ENCODE measurements at regions not wholly inside any gene's neighbourhood (a gene's known extent, or its start where the extent isn't known, plus 50 kb on each side); places are given as distances from the start of the nearest gene placed in this dataset.

DNA sequence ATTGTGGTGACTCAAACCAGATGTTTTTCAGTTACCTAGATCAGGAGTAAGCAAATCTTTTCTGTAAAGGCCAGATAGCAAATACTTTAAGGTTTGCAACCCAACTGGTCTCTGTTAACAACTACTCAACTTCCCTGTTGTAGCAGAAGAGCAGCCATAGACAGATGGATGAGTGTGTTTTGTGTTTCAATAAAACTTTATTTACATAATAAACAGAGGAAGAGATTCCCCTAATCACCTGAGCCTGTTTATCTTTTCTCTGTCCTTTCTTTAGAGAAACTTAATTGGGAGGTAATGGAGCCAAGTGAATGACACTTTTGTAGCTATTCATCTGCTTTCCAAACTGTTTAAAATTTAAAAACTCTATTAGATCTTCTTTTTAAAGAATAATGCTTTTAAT, 365.1 kb downstream of the IPO8 start:
- H3K4me1 ChIP-seq (ENCODE audit: control insufficient read depth, insufficient read depth, low read length): no peaks in the 10 kb centered on the region
- ATAC-seq (no peak), DNase-seq (no peak)
- no peaks in the 10 kb centered on the region for H3K36me3 ChIP-seq (ENCODE audit: control insufficient read depth, insufficient read depth, low read length)
- H3K27me3 Mint-ChIP-seq (ENCODE audit: low read depth in 2 of 2): no peaks in the 10 kb centered on the region
- no peaks in the 10 kb centered on the region for H3K27me3 ChIP-seq (ENCODE audit: control insufficient read depth, insufficient read depth, low read length)
- H3K27ac ChIP-seq (ENCODE audit: low read length): no peak overlapping the region
- no peaks in the 10 kb centered on the region for H3K9me3 Mint-ChIP-seq
- intact Hi-C loops (cut with micrococcal nuclease): no loop called here
- H3K9me3 ChIP-seq (ENCODE audit: control insufficient read depth, insufficient read depth, low read length): peaks cover 3% of the 10 kb centered on the region
- no peak overlapping the region for H3K4me3 Mint-ChIP-seq
- H3K27ac Mint-ChIP-seq: no peak overlapping the region
- no peak overlapping the region for H3K4me3 ChIP-seq (ENCODE audit: low read length)
- no peaks in the 10 kb centered on the region for H3K4me1 Mint-ChIP-seq
- H3K36me3 Mint-ChIP-seq: no peaks in the 10 kb centered on the region
- TF ChIP-seq, protein P1, sequence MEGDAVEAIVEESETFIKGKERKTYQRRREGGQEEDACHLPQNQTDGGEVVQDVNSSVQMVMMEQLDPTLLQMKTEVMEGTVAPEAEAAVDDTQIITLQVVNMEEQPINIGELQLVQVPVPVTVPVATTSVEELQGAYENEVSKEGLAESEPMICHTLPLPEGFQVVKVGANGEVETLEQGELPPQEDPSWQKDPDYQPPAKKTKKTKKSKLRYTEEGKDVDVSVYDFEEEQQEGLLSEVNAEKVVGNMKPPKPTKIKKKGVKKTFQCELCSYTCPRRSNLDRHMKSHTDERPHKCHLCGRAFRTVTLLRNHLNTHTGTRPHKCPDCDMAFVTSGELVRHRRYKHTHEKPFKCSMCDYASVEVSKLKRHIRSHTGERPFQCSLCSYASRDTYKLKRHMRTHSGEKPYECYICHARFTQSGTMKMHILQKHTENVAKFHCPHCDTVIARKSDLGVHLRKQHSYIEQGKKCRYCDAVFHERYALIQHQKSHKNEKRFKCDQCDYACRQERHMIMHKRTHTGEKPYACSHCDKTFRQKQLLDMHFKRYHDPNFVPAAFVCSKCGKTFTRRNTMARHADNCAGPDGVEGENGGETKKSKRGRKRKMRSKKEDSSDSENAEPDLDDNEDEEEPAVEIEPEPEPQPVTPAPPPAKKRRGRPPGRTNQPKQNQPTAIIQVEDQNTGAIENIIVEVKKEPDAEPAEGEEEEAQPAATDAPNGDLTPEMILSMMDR (IDR thresholded peaks at IDR 0.05): no peak

DNA sequence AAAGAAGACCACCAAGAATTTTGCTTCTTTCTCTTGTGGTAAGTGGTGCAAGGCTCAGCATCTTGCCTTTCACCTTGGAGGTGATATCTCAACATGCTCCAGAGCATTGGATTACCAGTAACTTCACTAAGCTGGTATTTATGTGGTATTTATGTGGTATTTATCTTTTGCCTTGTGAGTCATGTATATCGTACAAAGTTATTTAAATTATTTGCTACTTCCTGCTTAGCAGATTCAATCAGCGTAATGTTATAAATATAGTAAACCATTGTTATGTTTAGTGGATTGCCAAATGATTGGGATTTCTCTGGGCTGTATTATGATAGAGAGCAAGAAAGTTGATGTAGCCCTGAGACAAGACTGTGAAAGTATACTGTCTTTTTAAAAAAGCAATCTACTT, 366.4 kb downstream of the IPO8 start:
- H3K27me3 Mint-ChIP-seq (ENCODE audit: low read depth in 2 of 2): no peaks in the 10 kb centered on the region
- H3K4me1 ChIP-seq (ENCODE audit: control insufficient read depth, insufficient read depth, low read length): no peaks in the 10 kb centered on the region
- 90% methylated on average over 2 of the region's 2 CpGs for whole genome bisulfite sequencing (ENCODE audit: insufficient coverage)

DNA sequence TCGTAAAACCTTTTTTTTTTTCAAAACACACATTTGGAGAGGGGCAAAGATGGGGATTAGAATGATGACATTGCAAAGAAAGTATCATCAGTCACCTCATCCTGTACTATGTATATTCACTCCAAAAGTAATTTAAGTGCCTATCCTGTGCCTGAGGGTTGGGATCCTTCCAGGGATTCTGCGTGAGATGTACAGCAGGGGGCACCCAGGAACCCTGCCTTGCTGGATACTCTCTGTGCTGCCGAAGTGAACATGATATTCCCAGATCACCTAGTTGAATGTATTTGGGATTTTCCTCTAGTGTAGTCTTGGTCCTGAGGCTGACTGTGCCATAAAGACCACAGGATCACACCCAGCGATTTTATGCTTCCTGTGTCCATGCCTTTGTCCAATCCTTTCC, 372.7 kb downstream of the IPO8 start:
- Mint-ChIP-seq H3K27me3 (ENCODE audit: low read depth in 2 of 2) (no peaks in the 10 kb centered on the region), H3K4me1 (no peaks in the 10 kb centered on the region), H3K9me3 (peaks cover 6 to 10% of the 10 kb centered on the region in 2 donors), H3K27ac (no peak overlapping the region), H3K36me3 (no peaks in the 10 kb centered on the region), H3K4me3 (no peak overlapping the region)
- Histone ChIP-seq H3K27me3 (ENCODE audit: control insufficient read depth, insufficient read depth, low read length) (no peaks in the 10 kb centered on the region), H3K36me3 (ENCODE audit: control insufficient read depth, insufficient read depth, low read length) (no peaks in the 10 kb centered on the region), H3K9me3 (ENCODE audit: control insufficient read depth, insufficient read depth, low read length) (peaks cover 3% of the 10 kb centered on the region), H3K4me1 (ENCODE audit: control insufficient read depth, insufficient read depth, low read length) (no peaks in the 10 kb centered on the region), H3K4me3 (ENCODE audit: low read length) (no peak overlapping the region), H3K27ac (ENCODE audit: low read length) (no peak overlapping the region)
- DNase-seq (no peak), ATAC-seq (no peak)
- intact Hi-C loops (cut with micrococcal nuclease): no loop called here
- 82% methylated on average over 3 of the region's 4 CpGs for WGBS (ENCODE audit: insufficient coverage)
- TF ChIP-seq, protein P1 (IDR thresholded peaks at IDR 0.05): no peak

More for the DNA sequence above, 366.4 kb downstream of the IPO8 start:
- no peak for DNase-seq
- no peak overlapping the region for H3K27ac ChIP-seq (ENCODE audit: low read length)
- peaks cover 3% of the 10 kb centered on the region for H3K9me3 ChIP-seq (ENCODE audit: control insufficient read depth, insufficient read depth, low read length)
- TF ChIP-seq, protein P1 (IDR thresholded peaks at IDR 0.05): no peak
- Mint-ChIP-seq H3K27ac (no peak overlapping the region), H3K9me3 (peaks cover 0 to 2% of the 10 kb centered on the region in 2 donors), H3K36me3 (no peaks in the 10 kb centered on the region), H3K4me3 (no peak overlapping the region), H3K4me1 (no peaks in the 10 kb centered on the region)
- ATAC-seq: no peak
- no peak overlapping the region for H3K4me3 ChIP-seq (ENCODE audit: low read length)
- no peaks in the 10 kb centered on the region for H3K27me3 ChIP-seq (ENCODE audit: control insufficient read depth, insufficient read depth, low read length)
- intact Hi-C loops (cut with micrococcal nuclease): no loop called here
- H3K36me3 ChIP-seq (ENCODE audit: control insufficient read depth, insufficient read depth, low read length): no peaks in the 10 kb centered on the region

DNA sequence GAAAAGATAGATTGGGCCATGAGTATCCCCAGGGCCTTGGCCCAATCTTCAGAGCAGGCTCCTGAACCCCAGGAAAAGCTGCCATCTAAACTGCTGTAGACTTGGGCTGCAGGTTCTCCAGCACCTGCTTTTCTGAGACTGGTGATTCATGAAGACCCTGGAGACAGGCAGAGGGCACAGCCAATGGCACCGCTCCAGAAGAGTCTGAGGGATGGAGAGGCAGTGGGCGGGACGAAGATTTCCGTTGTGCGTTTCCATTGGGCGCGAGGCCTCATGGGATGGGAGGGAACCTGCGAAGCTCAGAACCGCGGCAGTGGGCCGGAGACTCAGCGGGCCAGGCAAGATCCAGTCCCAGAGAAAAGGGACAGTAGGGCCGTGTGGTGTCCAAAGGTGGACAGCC, 375.1 kb downstream of the IPO8 start:
- DNase-seq (no peak), ATAC-seq (no peak)
- Histone ChIP-seq H3K36me3 (ENCODE audit: control insufficient read depth, insufficient read depth, low read length) (no peaks in the 10 kb centered on the region), H3K27me3 (ENCODE audit: control insufficient read depth, insufficient read depth, low read length) (no peaks in the 10 kb centered on the region), H3K4me1 (ENCODE audit: control insufficient read depth, insufficient read depth, low read length) (no peaks in the 10 kb centered on the region), H3K9me3 (ENCODE audit: control insufficient read depth, insufficient read depth, low read length) (no peaks in the 10 kb centered on the region), H3K27ac (ENCODE audit: low read length) (no peak overlapping the region), H3K4me3 (ENCODE audit: low read length) (no peak overlapping the region)
- Mint-ChIP-seq H3K27me3 (ENCODE audit: low read depth in 2 of 2) (no peaks in the 10 kb centered on the region), H3K27ac (no peak overlapping the region), H3K9me3 (peaks cover 6 to 10% of the 10 kb centered on the region in 2 donors), H3K4me3 (no peak overlapping the region), H3K4me1 (no peaks in the 10 kb centered on the region), H3K36me3 (no peaks in the 10 kb centered on the region)
- 94% methylated on average over 13 of the region's 13 CpGs for WGBS (ENCODE audit: insufficient coverage)
- TF ChIP-seq, protein P1 (IDR thresholded peaks at IDR 0.05): no peak
- intact Hi-C loops (cut with micrococcal nuclease): no loop called here

All from natural killer cell (primary cell).